Stimulated activated CD8-positive, alpha-beta memory T cell treated with anti-CD3 and anti-CD28 coated beads, Interleukin-2, amount 100 ng/mL, for 48 hours (primary cell): ENCODE measurements at regions not wholly inside any gene's neighbourhood (a gene's known extent, or its start where the extent isn't known, plus 50 kb on each side); places are given as distances from the start of the nearest gene placed in this dataset.
"Not testable (repeated sequence)": the region's sequence is repeated elsewhere in the genome, so short reads cannot be mapped to it uniquely, and the experiment has no call there.

Experiments used
- DNase-seq, 2 donors: peaks; one replicate each; pipeline ENCODE4 v3.0.0-alpha.2; 2020; ENCODE audit warnings: low read depth in 2 of 2

- not testable (repeated sequence) for DNase-seq
Observed at GRCh38 chr4:121616449-121616848, 80.3 kb downstream of the ANXA5 start.

GRCh38 chr4:121614101-121614500 is 82.7 kb downstream of the ANXA5 start:
- no peak for DNase-seq

GRCh38 chr4:121599049-121599448 is 97.7 kb downstream of the ANXA5 start:
- DNase-seq: no peak

GRCh38 chr4:121597346-121597934 is 99.3 kb downstream of the ANXA5 start:
- peak in 1 of 2 donors; percentile 1 for DNase-seq

GRCh38 chr4:121594796-121595526 is 101.8 kb downstream of the ANXA5 start:
- DNase-seq: no peak

GRCh38 chr4:121593760-121594159 is 103.0 kb downstream of the ANXA5 start:
- no peak for DNase-seq

GRCh38 chr4:121592257-121592656 is 104.5 kb downstream of the ANXA5 start:
- DNase-seq: not testable (repeated sequence)

- DNase-seq: no peak
Observed at GRCh38 chr4:121584836-121585235, 111.9 kb downstream of the ANXA5 start.

GRCh38 chr4:121583396-121583795 is 113.4 kb downstream of the ANXA5 start:
- no peak for DNase-seq

- no peak for DNase-seq
Observed at GRCh38 chr4:121582296-121582695, 114.5 kb downstream of the ANXA5 start.

- DNase-seq: not testable (repeated sequence)
Observed at GRCh38 chr4:121575392-121575791, 121.4 kb downstream of the ANXA5 start.

- DNase-seq: no peak
Observed at GRCh38 chr4:121574618-121575017, 122.2 kb downstream of the ANXA5 start.

GRCh38 chr4:121567748-121568147 is 129.0 kb downstream of the ANXA5 start:
- no peak for DNase-seq

GRCh38 chr4:121564840-121565375 is 131.9 kb downstream of the ANXA5 start:
- no peak for DNase-seq

- no peak for DNase-seq
Observed at GRCh38 chr4:121562811-121563210, 134.0 kb downstream of the ANXA5 start.

GRCh38 chr4:121555315-121556107 is 141.3 kb downstream of the ANXA5 start:
- no peak for DNase-seq

- DNase-seq: no peak
Observed at GRCh38 chr4:121554382-121554781, 142.4 kb downstream of the ANXA5 start.

GRCh38 chr4:121551881-121552280 is 144.9 kb downstream of the ANXA5 start:
- DNase-seq: no peak

GRCh38 chr4:121551271-121551670 is 145.5 kb downstream of the ANXA5 start:
- no peak for DNase-seq

- DNase-seq: no peak
Observed at GRCh38 chr4:121541696-121542095, 155.1 kb downstream of the ANXA5 start.

- DNase-seq: no peak
Observed at GRCh38 chr4:121535351-121535750, 154.5 kb upstream of the QRFPR start.

GRCh38 chr4:121534187-121534586 is 153.4 kb upstream of the QRFPR start:
- no peak for DNase-seq
